ENCODE measurements at regions not wholly inside any gene's neighbourhood (a gene's known extent, or its start where the extent isn't known, plus 50 kb on each side); places are given as distances from the start of the nearest gene placed in this dataset.

GRCh38 chr7:81187753-81188152 lies 268.9 kb upstream of the SEMA3C start:
- DNase-seq (ENCODE audit: low read depth in 1 of 2, low spot score in 2 of 2) (no peak), FAIRE-seq (no peak)
- no peak overlapping the region for H4K8ac ChIP-seq (ENCODE audit: extremely low read depth, insufficient read depth, low read length)
- H2BK5ac ChIP-seq (ENCODE audit: low read depth, low read length), result no peak overlapping the region
- no peaks in the 10 kb centered on the region for H3K79me1 ChIP-seq (ENCODE audit: low read depth, low read length)
- H3K18ac ChIP-seq (ENCODE audit: extremely low read depth, low read length), result no peak overlapping the region
- H3K23me2 ChIP-seq (ENCODE audit: low read depth, low read length), result no peaks in the 10 kb centered on the region
- no peaks in the 10 kb centered on the region for H3K79me2 ChIP-seq (ENCODE audit: control insufficient read depth in 1 of 2, insufficient read depth in 2 of 2, low read length in 2 of 2)
- H3K4ac ChIP-seq (replicated peaks; ENCODE audit: insufficient read length, low read depth, low read length), result no peak overlapping the region
- H3K4me3 ChIP-seq (ENCODE audit: extremely low read depth in 1 of 4, insufficient read depth in 2 of 4, low read depth in 3 of 4, low read length in 4 of 4), result no peak overlapping the region
- no peak overlapping the region for H3K9ac ChIP-seq (replicated peaks in 1 of 4; ENCODE audit: extremely low read depth in 1 of 4, low read depth in 3 of 4, low read length in 3 of 4)
- no peak overlapping the region for H2BK12ac ChIP-seq (ENCODE audit: low read depth, low read length)
- no peak overlapping the region for H3K14ac ChIP-seq (ENCODE audit: insufficient read length)
- ChIA-PET POLR2A (ENCODE audit: partially characterized antibody) (no interaction called here), CTCF (ENCODE audit: partially characterized antibody) (no interaction called here)
- WGBS, 2 experiments (ENCODE audit: extremely low coverage in 1 of 2, insufficient coverage in 1 of 2, insufficient read length in 1 of 2, insufficient replicate concordance in 2 of 2, low coverage in 1 of 2, low lambda C conversion rate in 2 of 2, missing lambda C conversion rate in 1 of 2), result 100% methylated on average over 1 of the region's 1 CpG; no CpG with 5 or more reads in 1 of the 2 experiments
- no peak overlapping the region for H3K4me2 ChIP-seq (ENCODE audit: insufficient read depth in 1 of 2, low read depth in 2 of 2, low read length in 2 of 2)
- no peak overlapping the region for H2AK5ac ChIP-seq (ENCODE audit: low read depth, low read length)
- no peak overlapping the region for H4K5ac ChIP-seq (ENCODE audit: insufficient read length, low read depth, low read length)
- H3K36me3 ChIP-seq (ENCODE audit: control insufficient read depth in 2 of 4, insufficient read depth in 4 of 4, low read length in 3 of 4), result no peaks in the 10 kb centered on the region
- no peak overlapping the region for H3K27ac ChIP-seq (ENCODE audit: low read depth, low read length)
- H3K9me3 ChIP-seq (ENCODE audit: insufficient read depth in 2 of 2, low read depth in 1 of 2, low read length in 1 of 2), result 0 out of 4 replicates have a peak, but pooled peaks cover 0 to 4% of the 10 kb centered on the region in 2 experiments
- H3K56ac ChIP-seq (replicated peaks; ENCODE audit: insufficient read length, low read depth, low read length), result no peak overlapping the region
- H4K91ac ChIP-seq (replicated peaks; ENCODE audit: insufficient read length, low read length), result no peak overlapping the region
- no peak overlapping the region for H3K23ac ChIP-seq (ENCODE audit: insufficient read length)
- no peaks in the 10 kb centered on the region for H4K20me1 ChIP-seq (replicated peaks in 1 of 2; ENCODE audit: control insufficient read depth in 1 of 2, insufficient read depth in 2 of 2, low read length in 2 of 2)
- no peaks in the 10 kb centered on the region for H3K4me1 ChIP-seq (replicated peaks in 1 of 4; ENCODE audit: control insufficient read depth in 3 of 4, insufficient read depth in 4 of 4, low read length in 3 of 4)
- no peak overlapping the region for H2BK20ac ChIP-seq (ENCODE audit: low read length)
- H3K27me3 ChIP-seq (replicated peaks in 1 of 4; ENCODE audit: control insufficient read depth in 3 of 4, extremely low read depth in 1 of 4, insufficient read depth in 3 of 4, low read length in 3 of 4), result no peaks in the 10 kb centered on the region
- no peak overlapping the region for H2BK15ac ChIP-seq (ENCODE audit: low read length)
- H2AFZ ChIP-seq (ENCODE audit: low read length), result no peak overlapping the region
- no peak overlapping the region for H2BK120ac ChIP-seq (replicated peaks; ENCODE audit: low read depth, low read length)
- no peak for TF ChIP-seq CBX5 (IDR thresholded peaks at IDR 0.05; ENCODE audit: low read depth, low read length)
- TF ChIP-seq KDM5A (IDR thresholded peaks at IDR 0.05; ENCODE audit: low read length), result no peak
- TF ChIP-seq SUZ12 (IDR thresholded peaks at IDR 0.05; ENCODE audit: low read length), result no peak
